ENCODE measurements at regions not wholly inside any gene's neighbourhood (a gene's known extent, or its start where the extent isn't known, plus 50 kb on each side); places are given as distances from the start of the nearest gene placed in this dataset.

DNA sequence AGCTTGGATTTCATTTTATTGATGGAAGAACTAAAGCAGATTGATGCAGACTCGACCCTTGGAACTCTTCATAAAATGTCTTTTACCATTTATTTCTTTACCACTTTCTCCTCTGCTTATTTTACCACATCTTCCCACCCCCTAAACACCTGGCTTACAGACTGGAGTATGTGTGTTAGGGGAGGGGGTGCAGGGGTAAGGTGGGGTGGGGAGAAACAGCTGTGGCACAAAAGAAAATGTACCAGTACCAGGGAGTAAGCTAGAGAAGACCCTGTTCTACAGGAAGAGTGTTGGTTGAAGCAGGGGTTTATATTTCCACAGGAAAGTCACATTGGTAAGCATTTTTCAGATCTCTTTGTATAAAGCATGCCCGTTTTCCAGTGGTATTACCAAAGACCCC is 312.7 kb upstream of the MTNR1B start:
- no peak for DNase-seq
- H3K9me3 ChIP-seq (ENCODE audit: low read depth), result no peaks in the 10 kb centered on the region
- in situ Hi-C loops (cut with MboI), result no loop called here
- H2AFZ ChIP-seq, result no peak overlapping the region
- H3K27me3 ChIP-seq (replicated peaks; ENCODE audit: insufficient read depth), result no peaks in the 10 kb centered on the region
- no peaks in the 10 kb centered on the region for H3K4me1 ChIP-seq (ENCODE audit: insufficient read depth)
- no peak overlapping the region for H3K4me2 ChIP-seq (ENCODE audit: unreplicated experiment)
- no peaks in the 10 kb centered on the region for H3F3A ChIP-seq (ENCODE audit: insufficient read depth)
- H4K20me1 ChIP-seq (ENCODE audit: insufficient read depth), result no peaks in the 10 kb centered on the region
- H3K36me3 ChIP-seq (ENCODE audit: low read depth), result no peaks in the 10 kb centered on the region
- H3K9ac ChIP-seq, result no peak overlapping the region
- no peak overlapping the region for H3K27ac ChIP-seq
- TF ChIP-seq EZH2phosphoT487 (IDR thresholded peaks at IDR 0.05; ENCODE audit: insufficient read depth, low read depth), result no peak
- no peak for TF ChIP-seq EZH2 (IDR thresholded peaks at IDR 0.05; ENCODE audit: insufficient read depth, poor library complexity, severe bottlenecking)
- H3K79me2 ChIP-seq (ENCODE audit: insufficient read depth), result no peaks in the 10 kb centered on the region
- no peak overlapping the region for H3K4me3 ChIP-seq
- H3K9me2 ChIP-seq (ENCODE audit: insufficient read depth), result no peaks in the 10 kb centered on the region
- WGBS, 2 experiments (ENCODE audit: low coverage in 1 of 2, low lambda C conversion rate in 2 of 2, missing lambda C conversion rate in 2 of 2), result 10 to 18% methylated on average over 2 of the region's 2 CpGs

GRCh38 chr11:92657226-92657625 is 312.2 kb upstream of the MTNR1B start:
- Histone ChIP-seq H3K4me2 (ENCODE audit: unreplicated experiment) (no peak overlapping the region), H3K36me3 (ENCODE audit: low read depth) (no peaks in the 10 kb centered on the region), H3K4me3 (no peak overlapping the region), H3K9me3 (ENCODE audit: low read depth) (no peaks in the 10 kb centered on the region), H3F3A (ENCODE audit: insufficient read depth) (no peaks in the 10 kb centered on the region), H3K27me3 (replicated peaks; ENCODE audit: insufficient read depth) (no peaks in the 10 kb centered on the region), H3K4me1 (ENCODE audit: insufficient read depth) (no peaks in the 10 kb centered on the region), H2AFZ (no peak overlapping the region), H3K79me2 (ENCODE audit: insufficient read depth) (no peaks in the 10 kb centered on the region), H3K9ac (no peak overlapping the region), H3K9me2 (ENCODE audit: insufficient read depth) (no peaks in the 10 kb centered on the region), H3K27ac (no peak overlapping the region), H4K20me1 (ENCODE audit: insufficient read depth) (no peaks in the 10 kb centered on the region)
- no peak for DNase-seq
- in situ Hi-C loops (cut with MboI), result no loop called here
- TF ChIP-seq EZH2phosphoT487 (IDR thresholded peaks at IDR 0.05; ENCODE audit: insufficient read depth, low read depth) (no peak), EZH2 (IDR thresholded peaks at IDR 0.05; ENCODE audit: insufficient read depth, poor library complexity, severe bottlenecking) (no peak)
- 14 to 23% methylated on average over 2 of the region's 2 CpGs for WGBS, 2 experiments (ENCODE audit: low coverage in 1 of 2, low lambda C conversion rate in 2 of 2, missing lambda C conversion rate in 2 of 2)

- Histone ChIP-seq H3K36me3 (ENCODE audit: low read depth) (no peaks in the 10 kb centered on the region), H4K20me1 (ENCODE audit: insufficient read depth) (no peaks in the 10 kb centered on the region), H3K79me2 (ENCODE audit: insufficient read depth) (no peaks in the 10 kb centered on the region), H3K4me3 (no peak overlapping the region), H3K9me2 (ENCODE audit: insufficient read depth) (no peaks in the 10 kb centered on the region), H3F3A (ENCODE audit: insufficient read depth) (no peaks in the 10 kb centered on the region), H3K9ac (no peak overlapping the region), H3K9me3 (ENCODE audit: low read depth) (no peaks in the 10 kb centered on the region), H3K4me1 (ENCODE audit: insufficient read depth) (no peaks in the 10 kb centered on the region), H3K4me2 (ENCODE audit: unreplicated experiment) (no peak overlapping the region), H3K27me3 (replicated peaks; ENCODE audit: insufficient read depth) (no peaks in the 10 kb centered on the region), H3K27ac (no peak overlapping the region), H2AFZ (no peak overlapping the region)
- TF ChIP-seq EZH2 (IDR thresholded peaks at IDR 0.05; ENCODE audit: insufficient read depth, poor library complexity, severe bottlenecking), result no peak
- TF ChIP-seq EZH2phosphoT487 (IDR thresholded peaks at IDR 0.05; ENCODE audit: insufficient read depth, low read depth), result no peak
- WGBS, 2 experiments (ENCODE audit: low coverage in 1 of 2, low lambda C conversion rate in 2 of 2, missing lambda C conversion rate in 2 of 2), result 37 to 38% methylated on average over 2 of the region's 2 CpGs
- DNase-seq, result no peak
- in situ Hi-C loops (cut with MboI), result no loop called here
Observed at GRCh38 chr11:92658733-92659132, 310.7 kb upstream of the MTNR1B start.

GRCh38 chr11:92659793-92660192 is 309.7 kb upstream of the MTNR1B start:
- H3K9ac ChIP-seq, result no peak overlapping the region
- H3K79me2 ChIP-seq (ENCODE audit: insufficient read depth), result no peaks in the 10 kb centered on the region
- no peak for TF ChIP-seq EZH2 (IDR thresholded peaks at IDR 0.05; ENCODE audit: insufficient read depth, poor library complexity, severe bottlenecking)
- no peak for TF ChIP-seq EZH2phosphoT487 (IDR thresholded peaks at IDR 0.05; ENCODE audit: insufficient read depth, low read depth)
- 14 to 23% methylated on average over 3 of the region's 3 CpGs for WGBS, 2 experiments (ENCODE audit: low coverage in 1 of 2, low lambda C conversion rate in 2 of 2, missing lambda C conversion rate in 2 of 2)
- H3K27ac ChIP-seq, result no peak overlapping the region
- no peaks in the 10 kb centered on the region for H3K27me3 ChIP-seq (replicated peaks; ENCODE audit: insufficient read depth)
- no peaks in the 10 kb centered on the region for H4K20me1 ChIP-seq (ENCODE audit: insufficient read depth)
- in situ Hi-C loops (cut with MboI), result no loop called here
- H3K4me2 ChIP-seq (ENCODE audit: unreplicated experiment), result no peak overlapping the region
- H3K4me3 ChIP-seq, result no peak overlapping the region
- H3K9me3 ChIP-seq (ENCODE audit: low read depth), result no peaks in the 10 kb centered on the region
- no peak overlapping the region for H2AFZ ChIP-seq
- H3F3A ChIP-seq (ENCODE audit: insufficient read depth), result no peaks in the 10 kb centered on the region
- 0 out of 2 replicates have a peak, but pooled peaks cover 6% of the 10 kb centered on the region for H3K9me2 ChIP-seq (ENCODE audit: insufficient read depth)
- no peaks in the 10 kb centered on the region for H3K36me3 ChIP-seq (ENCODE audit: low read depth)
- no peak for DNase-seq
- no peaks in the 10 kb centered on the region for H3K4me1 ChIP-seq (ENCODE audit: insufficient read depth)

All from GM23248 (cell line).